Spleen (tissue), 11 donors: ENCODE measurements at regions not wholly inside any gene's neighbourhood (a gene's known extent, or its start where the extent isn't known, plus 50 kb on each side); places are given as distances from the start of the nearest gene placed in this dataset.

Source experiments
- DNase-seq: peaks from one replicate; pipeline ENCODE4 v3.0.0-alpha.2; 2020
- H3K27ac ChIP-seq, 8 donors: fragments of 200-600 bp; sonication (generic) in 7 of 8; 1 replicate in 4 of 8; 2 replicates in 4 of 8; pipeline versions ENCODE4 v1.5.0 to v1.8.0; 2016 to 2021; ENCODE audit warnings: inconsistent platforms in 4 of 8, mild to moderate bottlenecking in 4 of 8, moderate library complexity in 1 of 8
- H3K27me3 ChIP-seq, 7 donors: fragments of 200-600 bp; sonication (generic) in 6 of 7; replicated peaks in 1 of 7; 1 replicate in 4 of 7; 2 replicates in 3 of 7; pipeline versions ENCODE4 v1.5.0 to v1.8.0; 2016 to 2021; ENCODE audit warnings: inconsistent platforms in 3 of 7, mild to moderate bottlenecking in 1 of 7
- H3K36me3 ChIP-seq, 6 donors: fragments of 200-600 bp; sonication (generic) in 5 of 6; 1 replicate in 4 of 6; 2 replicates in 2 of 6; pipeline versions ENCODE4 v1.5.0 to v1.8.0; 2016 to 2021; ENCODE audit warnings: inconsistent platforms in 2 of 6
- H3K4me1 ChIP-seq, 6 donors: fragments of 200-600 bp; sonication (generic) in 5 of 6; 1 replicate in 3 of 6; 2 replicates in 3 of 6; pipeline versions ENCODE4 v1.5.0 to v1.8.0; 2016 to 2021; ENCODE audit warnings: inconsistent platforms in 3 of 6
- H3K4me3 ChIP-seq, 8 donors: fragments of 200-600 bp; sonication (generic) in 7 of 8; 1 replicate in 4 of 8; 2 replicates in 4 of 8; pipeline versions ENCODE4 v1.5.0 to v1.8.0; 2016 to 2021; ENCODE audit warnings: inconsistent platforms in 4 of 8, mild to moderate bottlenecking in 4 of 8, moderate library complexity in 2 of 8
- H3K9me3 ChIP-seq, 8 donors: fragments of 200-600 bp; sonication (generic) in 7 of 8; 1 replicate in 4 of 8; 2 replicates in 4 of 8; pipeline versions ENCODE4 v1.5.0 to v1.8.0; 2016 to 2021; ENCODE audit warnings: inconsistent platforms in 4 of 8
- CTCF ChIP-seq, 11 experiments: fragments of 200-600 bp in 7 of 11; fragments of 450-650 bp in 4 of 11; sonication (generic) in 4 of 11; IDR thresholded peaks in 8 of 11; conservative IDR thresholded peaks in 3 of 11; 1 replicate in 7 of 11; 2 replicates in 4 of 11; pipeline versions ENCODE4 v1.4.0 to v1.8.0; 2016 to 2021; ENCODE audit warnings: antibody characterized with exemption in 11 of 11, inconsistent platforms in 4 of 11, mild to moderate bottlenecking in 1 of 11
- POLR2A ChIP-seq, 3 donors: fragments of 450-650 bp; IDR thresholded peaks; one replicate each; pipeline ENCODE4 v1.5.1; 2017; ENCODE audit warnings: antibody characterized with exemption in 3 of 3, mild to moderate bottlenecking in 1 of 3
- POLR2AphosphoS5 ChIP-seq, 3 donors: sonication (generic); formaldehyde crosslinking; IDR thresholded peaks; one replicate each; pipeline ENCODE4 v1.5.1; 2017; ENCODE audit warnings: antibody characterized with exemption in 3 of 3
- WGBS, 5 donors: extraction: QIAGEN DNeasy Blood & Tissue Kit in 3 of 5; methylation state at CpG; one replicate each; pipeline versions ENCODE4 v1.1.5 to v1.1.7; 2013 to 2018; 5-methylcytosine and 5-hydroxymethylcytosine counted together
- intact Hi-C: fragments of 100-400 bp; cut with DNase I; formaldehyde crosslinking; loops from one replicate; pipeline ENCODE4 v1.15.0; 2023; ENCODE audit warnings: low total_unique reads
- donor health status: healthy with polysubstance abuse.
- donor health status: DM: no; HTN: no; CAD: no; lungs with moderate emphysema.
- donor health status: DM: no; HTN: no; CAD: no.
- donor health status: Bipolar disorder and iron deficiency.
- donor health status: healthy.
- donor health status: DM: no; HTN: no; CAD: no.
- donor health status: DM: yes; HTN: yes; CAD: no.

- Histone ChIP-seq H3K9me3 (no peaks in the 10 kb centered on the region), H3K27me3 (peaks cover 0 to 6% (median 0%) of the 10 kb centered on the region in 7 donors), H3K4me3 (no peak overlapping the region), H3K4me1 (no peaks in the 10 kb centered on the region), H3K27ac (no peak overlapping the region), H3K36me3 (no peaks in the 10 kb centered on the region)
- DNase-seq, result no peak
- no peak for TF ChIP-seq POLR2AphosphoS5 (IDR thresholded peaks at IDR 0.05)
- no peak for TF ChIP-seq POLR2A (IDR thresholded peaks at IDR 0.05)
- no peak for TF ChIP-seq CTCF (IDR thresholded peaks at IDR 0.05 in 8 of 11, conservative IDR thresholded peaks at IDR 0.05 in 3 of 11)
- WGBS, 5 donors, result 20 to 80% (median 70%) methylated on average over 1 of the region's 1 CpG
- intact Hi-C loops, result no loop called here
Measured at GRCh38 chr16:14377326-14377725, 252.7 kb downstream of the PARN start.

GRCh38 chr16:14375132-14375491, 254.9 kb downstream of the PARN start:
- H3K36me3 ChIP-seq, result no peaks in the 10 kb centered on the region
- no peaks in the 10 kb centered on the region for H3K4me1 ChIP-seq
- H3K27me3 ChIP-seq, result peaks cover 0 to 6% (median 0%) of the 10 kb centered on the region in 7 donors
- intact Hi-C loops, result no loop called here
- no peak for TF ChIP-seq CTCF (IDR thresholded peaks at IDR 0.05 in 8 of 11, conservative IDR thresholded peaks at IDR 0.05 in 3 of 11)
- TF ChIP-seq POLR2A (IDR thresholded peaks at IDR 0.05), result no peak
- TF ChIP-seq POLR2AphosphoS5 (IDR thresholded peaks at IDR 0.05), result no peak
- H3K9me3 ChIP-seq, result no peaks in the 10 kb centered on the region
- H3K4me3 ChIP-seq, result no peak overlapping the region
- no peak overlapping the region for H3K27ac ChIP-seq
- whole genome bisulfite sequencing, 5 donors, result 88 to 97% (median 95%) methylated on average over 8 of the region's 8 CpGs
- no peak for DNase-seq

- no peak overlapping the region for H3K27ac ChIP-seq
- TF ChIP-seq POLR2A (IDR thresholded peaks at IDR 0.05), result no peak
- no peak for TF ChIP-seq POLR2AphosphoS5 (IDR thresholded peaks at IDR 0.05)
- no peak for TF ChIP-seq CTCF (IDR thresholded peaks at IDR 0.05 in 8 of 11, conservative IDR thresholded peaks at IDR 0.05 in 3 of 11)
- peaks cover 0 to 6% (median 0%) of the 10 kb centered on the region in 7 donors for H3K27me3 ChIP-seq
- intact Hi-C loops, result no loop called here
- H3K36me3 ChIP-seq, result no peaks in the 10 kb centered on the region
- 82 to 89% (median 86%) methylated on average over 4 to 11 of the region's 11 CpGs for WGBS, 5 donors
- no peak for DNase-seq
- H3K9me3 ChIP-seq, result no peaks in the 10 kb centered on the region
- H3K4me3 ChIP-seq, result no peak overlapping the region
- no peaks in the 10 kb centered on the region for H3K4me1 ChIP-seq
Measured at GRCh38 chr16:14374451-14375131, 255.5 kb downstream of the PARN start.

- intact Hi-C loops, result no loop called here
- no peak for DNase-seq
- TF ChIP-seq POLR2AphosphoS5 (IDR thresholded peaks at IDR 0.05) (no peak), CTCF (IDR thresholded peaks at IDR 0.05 in 8 of 11, conservative IDR thresholded peaks at IDR 0.05 in 3 of 11) (no peak), POLR2A (IDR thresholded peaks at IDR 0.05) (no peak)
- Histone ChIP-seq H3K9me3 (no peaks in the 10 kb centered on the region), H3K4me3 (no peak overlapping the region), H3K4me1 (no peaks in the 10 kb centered on the region), H3K27ac (no peak overlapping the region), H3K36me3 (no peaks in the 10 kb centered on the region), H3K27me3 (peaks cover 0 to 6% (median 0%) of the 10 kb centered on the region in 7 donors)
- WGBS, 5 donors, result 89 to 100% (median 94%) methylated on average over 10 of the region's 10 CpGs
Measured at GRCh38 chr16:14373896-14374295, 256.2 kb downstream of the PARN start.
